ENCODE measurements at regions not wholly inside any gene's neighbourhood (a gene's known extent, or its start where the extent isn't known, plus 50 kb on each side); places are given as distances from the start of the nearest gene placed in this dataset.

DNA sequence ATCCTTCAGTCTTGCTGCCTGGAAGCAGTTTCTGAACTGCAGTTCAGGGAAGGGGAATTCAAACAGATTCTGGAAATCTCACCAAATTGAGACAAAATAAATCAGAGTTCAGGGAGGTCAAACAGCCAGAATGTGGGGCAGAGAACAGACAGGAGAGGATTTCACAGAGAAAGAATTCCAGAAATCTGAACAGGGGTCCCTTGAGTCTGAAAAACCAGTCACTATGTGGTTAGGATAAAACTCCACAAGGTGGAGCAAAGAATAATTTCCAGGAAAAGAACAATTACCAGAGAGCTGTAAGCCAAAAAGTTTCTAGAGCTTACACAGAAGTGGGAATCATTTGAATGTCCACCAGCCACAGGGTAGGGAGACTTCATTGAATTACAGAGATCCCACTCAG lies 84.7 kb downstream of the URB2 start:
- H3K9me3 ChIP-seq, result no peaks in the 10 kb centered on the region
- TF ChIP-seq, protein P1, sequence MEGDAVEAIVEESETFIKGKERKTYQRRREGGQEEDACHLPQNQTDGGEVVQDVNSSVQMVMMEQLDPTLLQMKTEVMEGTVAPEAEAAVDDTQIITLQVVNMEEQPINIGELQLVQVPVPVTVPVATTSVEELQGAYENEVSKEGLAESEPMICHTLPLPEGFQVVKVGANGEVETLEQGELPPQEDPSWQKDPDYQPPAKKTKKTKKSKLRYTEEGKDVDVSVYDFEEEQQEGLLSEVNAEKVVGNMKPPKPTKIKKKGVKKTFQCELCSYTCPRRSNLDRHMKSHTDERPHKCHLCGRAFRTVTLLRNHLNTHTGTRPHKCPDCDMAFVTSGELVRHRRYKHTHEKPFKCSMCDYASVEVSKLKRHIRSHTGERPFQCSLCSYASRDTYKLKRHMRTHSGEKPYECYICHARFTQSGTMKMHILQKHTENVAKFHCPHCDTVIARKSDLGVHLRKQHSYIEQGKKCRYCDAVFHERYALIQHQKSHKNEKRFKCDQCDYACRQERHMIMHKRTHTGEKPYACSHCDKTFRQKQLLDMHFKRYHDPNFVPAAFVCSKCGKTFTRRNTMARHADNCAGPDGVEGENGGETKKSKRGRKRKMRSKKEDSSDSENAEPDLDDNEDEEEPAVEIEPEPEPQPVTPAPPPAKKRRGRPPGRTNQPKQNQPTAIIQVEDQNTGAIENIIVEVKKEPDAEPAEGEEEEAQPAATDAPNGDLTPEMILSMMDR (IDR thresholded peaks at IDR 0.05), result no peak
- H3K36me3 ChIP-seq, result no peaks in the 10 kb centered on the region
- no peaks in the 10 kb centered on the region for H3K27me3 ChIP-seq
- H3K4me3 ChIP-seq (ENCODE audit: low read depth in 1 of 2, low read length in 1 of 2), result no peak overlapping the region
- no peaks in the 10 kb centered on the region for H3K4me1 ChIP-seq (ENCODE audit: control insufficient read depth in 1 of 2, insufficient read depth in 1 of 2, low read depth in 1 of 2, low read length in 1 of 2)
- H3K27ac ChIP-seq, result no peak overlapping the region

DNA sequence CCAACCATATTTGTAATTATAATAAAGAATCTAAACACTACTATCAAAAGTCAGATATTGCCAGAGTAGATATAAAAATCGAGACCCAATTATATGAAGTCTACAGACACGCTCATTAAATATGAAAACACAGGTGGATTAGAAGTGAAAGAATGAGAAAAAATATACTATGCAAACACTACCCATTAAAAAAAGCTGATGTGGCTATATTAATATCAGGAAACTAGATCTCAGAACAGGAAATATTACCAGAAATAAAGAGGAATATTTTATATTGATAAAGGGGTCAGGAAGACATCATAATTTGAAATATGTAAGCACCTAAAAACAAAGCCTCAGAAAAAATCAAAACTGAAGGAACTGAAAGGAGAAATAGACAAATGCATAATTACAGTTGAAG lies 88.3 kb downstream of the URB2 start:
- Histone ChIP-seq H3K9me3 (no peaks in the 10 kb centered on the region), H3K27me3 (no peaks in the 10 kb centered on the region), H3K27ac (no peak overlapping the region), H3K36me3 (no peaks in the 10 kb centered on the region), H3K4me1 (ENCODE audit: control insufficient read depth in 1 of 2, insufficient read depth in 1 of 2, low read depth in 1 of 2, low read length in 1 of 2) (no peaks in the 10 kb centered on the region), H3K4me3 (ENCODE audit: low read depth in 1 of 2, low read length in 1 of 2) (no peak overlapping the region)
- TF ChIP-seq, protein P1 (IDR thresholded peaks at IDR 0.05), result no peak

DNA sequence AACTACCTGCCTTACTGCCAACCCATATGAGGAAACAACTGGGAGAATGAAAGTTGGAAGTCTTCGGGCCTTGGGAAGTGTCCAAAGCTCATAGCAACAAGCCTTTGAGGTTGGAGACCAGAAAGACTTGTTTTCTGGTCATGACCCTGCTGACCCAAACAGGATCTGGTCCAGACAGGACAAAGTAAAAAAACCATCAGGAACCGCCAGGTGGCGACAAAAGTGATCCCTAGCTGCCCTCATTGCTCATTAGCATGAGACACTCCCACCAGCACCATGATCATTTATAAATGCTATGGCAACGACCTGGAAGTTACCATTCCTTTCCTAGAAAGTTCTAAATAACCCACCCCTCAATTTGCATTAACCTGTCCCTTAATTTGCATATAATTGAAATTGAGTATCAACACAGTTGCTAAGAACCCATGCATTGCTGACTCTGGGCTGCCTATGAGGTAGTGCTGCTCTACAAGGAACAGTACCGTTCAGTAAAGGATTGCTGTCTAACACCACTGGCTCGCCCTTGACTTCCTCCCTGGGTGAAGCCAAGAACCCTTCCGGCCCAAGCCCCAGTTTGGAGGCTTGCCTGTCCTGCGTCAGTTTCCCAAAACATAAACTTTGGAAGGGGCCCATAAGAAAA lies 89.0 kb downstream of the URB2 start:
- Histone ChIP-seq H3K4me3 (ENCODE audit: low read depth in 1 of 2, low read length in 1 of 2) (no peak overlapping the region), H3K27ac (no peak overlapping the region), H3K4me1 (ENCODE audit: control insufficient read depth in 1 of 2, insufficient read depth in 1 of 2, low read depth in 1 of 2, low read length in 1 of 2) (no peaks in the 10 kb centered on the region), H3K27me3 (no peaks in the 10 kb centered on the region), H3K9me3 (no peaks in the 10 kb centered on the region), H3K36me3 (no peaks in the 10 kb centered on the region)
- TF ChIP-seq, protein P1 (IDR thresholded peaks at IDR 0.05), result no peak

DNA sequence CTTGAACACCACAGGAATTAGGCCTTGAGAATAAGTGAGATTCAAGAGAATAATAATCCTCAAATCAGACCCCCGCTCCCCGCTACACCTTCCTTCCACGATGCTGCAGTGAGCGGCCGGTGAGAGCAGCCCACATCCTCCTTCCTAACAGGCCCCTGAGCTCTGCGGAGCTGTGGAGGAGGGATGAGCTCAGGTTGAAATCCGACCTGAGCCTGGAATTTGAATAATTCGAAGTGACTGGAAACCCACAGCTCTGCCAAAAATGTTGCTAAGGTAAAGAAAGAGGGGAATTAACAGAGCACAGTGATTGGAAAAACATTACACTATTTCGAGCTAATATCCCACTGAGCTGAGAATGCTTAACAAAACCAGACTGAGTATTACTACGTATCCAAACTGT lies 90.0 kb downstream of the URB2 start:
- Histone ChIP-seq H3K27ac (no peak overlapping the region), H3K27me3 (no peaks in the 10 kb centered on the region), H3K4me3 (ENCODE audit: low read depth in 1 of 2, low read length in 1 of 2) (no peak overlapping the region), H3K36me3 (no peaks in the 10 kb centered on the region), H3K4me1 (ENCODE audit: control insufficient read depth in 1 of 2, insufficient read depth in 1 of 2, low read depth in 1 of 2, low read length in 1 of 2) (no peaks in the 10 kb centered on the region), H3K9me3 (no peaks in the 10 kb centered on the region)
- TF ChIP-seq, protein P1 (IDR thresholded peaks at IDR 0.05), result no peak

DNA sequence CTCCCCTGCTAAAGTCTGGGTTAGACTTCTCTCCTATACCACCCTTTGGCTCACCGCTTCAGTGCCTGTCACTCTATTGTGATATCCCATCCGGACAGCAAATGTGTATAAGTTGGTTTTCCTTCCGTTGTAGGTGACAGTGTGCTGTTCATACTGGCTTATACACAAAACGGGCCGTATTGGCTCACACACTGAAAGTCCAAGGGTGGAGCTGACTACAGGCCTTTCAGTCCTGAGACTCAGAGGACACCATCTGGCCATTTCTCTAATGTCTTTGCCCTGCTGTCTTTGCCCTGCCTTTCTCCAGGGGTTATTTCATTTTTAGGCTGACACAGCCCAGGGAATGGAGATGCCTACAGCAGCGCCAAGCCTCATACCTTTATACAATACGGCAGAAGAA lies 90.7 kb downstream of the URB2 start:
- no peak overlapping the region for H3K4me3 ChIP-seq (ENCODE audit: low read depth in 1 of 2, low read length in 1 of 2)
- no peaks in the 10 kb centered on the region for H3K27me3 ChIP-seq
- no peak overlapping the region for H3K27ac ChIP-seq
- TF ChIP-seq, protein P1 (IDR thresholded peaks at IDR 0.05), result no peak
- no peaks in the 10 kb centered on the region for H3K9me3 ChIP-seq
- no peaks in the 10 kb centered on the region for H3K36me3 ChIP-seq
- H3K4me1 ChIP-seq (ENCODE audit: control insufficient read depth in 1 of 2, insufficient read depth in 1 of 2, low read depth in 1 of 2, low read length in 1 of 2), result no peaks in the 10 kb centered on the region
